ENCODE measurements at regions not wholly inside any gene's neighbourhood (a gene's known extent, or its start where the extent isn't known, plus 50 kb on each side); places are given as distances from the start of the nearest gene placed in this dataset.

DNA sequence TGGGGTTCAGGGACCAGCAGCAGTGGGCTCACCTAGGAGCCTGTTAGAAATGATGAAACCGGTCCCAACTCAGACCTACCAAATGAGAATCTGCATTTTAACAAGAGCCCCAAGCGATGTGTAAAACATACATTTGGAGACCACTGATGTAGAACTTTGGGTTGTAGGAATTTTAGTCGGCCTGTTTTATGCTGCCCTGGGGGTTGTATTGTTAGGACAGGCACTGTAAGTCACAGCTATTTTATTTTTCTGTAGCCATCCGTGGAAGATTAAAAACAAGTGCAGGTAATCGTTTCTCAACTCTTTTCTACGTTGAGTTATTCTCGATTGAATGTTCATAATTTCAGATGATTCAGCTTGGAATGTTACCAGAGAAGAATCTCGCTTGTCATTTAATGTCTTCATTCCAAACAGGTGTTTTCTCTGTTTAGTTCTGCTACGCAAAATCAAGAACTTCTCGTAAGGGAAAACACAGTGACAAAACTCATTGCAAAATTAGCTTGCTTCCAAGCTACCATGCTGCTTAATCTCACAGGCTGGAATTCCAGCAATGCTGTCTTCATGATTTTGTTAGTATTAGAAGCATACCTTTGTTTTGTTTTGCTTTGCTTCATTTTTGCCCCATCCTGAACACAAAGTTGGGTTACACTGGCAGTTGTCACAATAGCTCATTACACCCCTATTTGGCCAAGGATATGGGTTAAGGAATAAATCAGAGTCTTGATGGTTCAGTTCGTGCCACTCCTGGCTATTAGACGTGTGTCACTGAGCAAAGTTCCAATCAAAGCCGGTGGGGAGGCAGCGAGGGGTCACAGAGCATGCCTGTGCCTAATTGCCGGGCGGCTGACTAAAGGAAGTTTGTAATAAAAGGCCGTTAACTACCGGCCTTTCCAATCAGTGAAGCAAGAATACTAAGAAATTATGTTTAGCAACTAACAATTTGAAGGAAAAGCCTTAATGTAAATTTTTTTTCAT, 676.9 kb downstream of the GATA3 start:
- no peak for DNase-seq (ENCODE audit: low read depth in 1 of 2, low spot score in 1 of 2)

DNA sequence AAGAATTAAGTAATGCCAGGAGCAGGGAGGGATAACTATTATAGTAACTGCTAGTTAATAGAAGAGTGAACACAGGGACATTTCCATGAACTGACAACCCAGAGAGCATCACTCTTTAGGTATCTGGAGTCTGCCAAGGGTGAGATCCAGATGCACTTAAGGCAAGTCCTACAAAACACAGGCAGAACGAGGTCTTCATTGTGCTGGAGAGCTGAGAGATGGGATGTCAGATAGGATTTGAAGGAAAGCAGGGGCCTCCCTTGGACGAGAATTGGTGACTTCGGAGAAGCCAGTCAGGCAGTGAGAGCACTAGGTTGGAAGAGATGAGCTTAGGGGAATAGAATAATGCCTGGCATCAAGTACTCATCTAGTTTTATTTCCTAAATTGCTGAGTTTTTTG, 684.5 kb downstream of the GATA3 start:
- no peak for DNase-seq (ENCODE audit: low read depth in 1 of 2, low spot score in 1 of 2)

DNA sequence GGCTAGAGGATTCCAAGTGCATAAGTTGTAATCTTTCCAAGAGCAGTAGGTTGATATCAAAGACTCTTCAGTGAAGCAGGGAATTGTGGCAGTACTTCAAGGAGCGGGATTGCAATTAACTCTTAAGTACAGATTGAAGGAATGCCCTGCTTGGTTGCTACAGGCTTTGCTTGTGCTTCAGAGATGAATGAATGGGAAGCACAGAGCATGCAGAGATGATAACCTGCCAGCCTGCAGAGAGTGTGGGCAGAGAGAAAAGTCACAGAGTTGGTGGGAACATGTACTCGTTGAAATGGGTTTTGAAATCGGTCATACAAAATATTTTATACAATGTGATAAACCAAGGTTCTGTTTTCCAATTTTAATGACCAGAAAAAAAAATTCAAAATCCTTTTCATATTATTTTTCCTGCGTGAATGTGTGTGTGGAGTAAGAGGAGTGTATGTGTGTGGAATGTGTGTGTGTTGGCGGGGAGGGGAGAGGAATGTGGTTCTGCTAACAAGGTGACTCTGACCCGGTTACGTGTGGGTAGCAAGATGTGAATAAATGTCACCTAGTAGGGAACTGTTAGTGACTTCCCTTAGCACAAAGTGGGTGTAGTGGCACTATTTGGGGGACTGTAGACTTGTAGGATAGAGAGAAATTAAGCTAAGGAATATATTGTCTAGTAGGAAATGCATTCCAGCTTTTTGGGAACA, 697.8 kb downstream of the GATA3 start:
- DNase-seq (ENCODE audit: low read depth in 1 of 2, low spot score in 1 of 2): no peak

- no peak for DNase-seq (ENCODE audit: low read depth in 1 of 2, low spot score in 1 of 2)
Measured at GRCh38 chr10:8758029-8758428, 703.5 kb downstream of the GATA3 start.

- DNase-seq (ENCODE audit: low read depth in 1 of 2, low spot score in 1 of 2): no peak
Measured at GRCh38 chr10:8766899-8767298, 712.4 kb downstream of the GATA3 start.

DNA sequence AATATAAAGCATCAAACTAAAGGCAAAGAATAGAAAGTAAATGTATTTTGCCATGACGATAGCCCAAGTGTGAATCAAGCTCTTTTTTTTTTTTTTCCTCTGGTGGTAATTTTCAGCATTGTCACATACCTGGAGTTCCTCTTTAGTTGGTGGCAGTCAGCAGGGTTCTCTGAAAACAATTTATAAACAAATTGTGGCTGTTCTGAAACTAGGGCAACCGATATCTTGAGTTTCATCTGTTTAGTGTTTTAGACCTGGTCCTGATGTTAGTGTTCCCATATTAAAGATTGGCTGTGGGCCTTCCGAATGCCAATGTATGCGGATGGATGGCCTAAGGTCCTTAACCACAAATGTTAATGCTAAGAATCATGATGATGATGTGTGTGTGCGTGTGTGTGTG, 713.1 kb downstream of the GATA3 start:
- no peak for DNase-seq (ENCODE audit: low read depth in 1 of 2, low spot score in 1 of 2)

GRCh38 chr10:8768341-8768740, 713.9 kb downstream of the GATA3 start:
- DNase-seq (ENCODE audit: low read depth in 1 of 2, low spot score in 1 of 2): no peak

GRCh38 chr10:8768852-8769251, 714.4 kb downstream of the GATA3 start:
- no peak for DNase-seq (ENCODE audit: low read depth in 1 of 2, low spot score in 1 of 2)

DNA sequence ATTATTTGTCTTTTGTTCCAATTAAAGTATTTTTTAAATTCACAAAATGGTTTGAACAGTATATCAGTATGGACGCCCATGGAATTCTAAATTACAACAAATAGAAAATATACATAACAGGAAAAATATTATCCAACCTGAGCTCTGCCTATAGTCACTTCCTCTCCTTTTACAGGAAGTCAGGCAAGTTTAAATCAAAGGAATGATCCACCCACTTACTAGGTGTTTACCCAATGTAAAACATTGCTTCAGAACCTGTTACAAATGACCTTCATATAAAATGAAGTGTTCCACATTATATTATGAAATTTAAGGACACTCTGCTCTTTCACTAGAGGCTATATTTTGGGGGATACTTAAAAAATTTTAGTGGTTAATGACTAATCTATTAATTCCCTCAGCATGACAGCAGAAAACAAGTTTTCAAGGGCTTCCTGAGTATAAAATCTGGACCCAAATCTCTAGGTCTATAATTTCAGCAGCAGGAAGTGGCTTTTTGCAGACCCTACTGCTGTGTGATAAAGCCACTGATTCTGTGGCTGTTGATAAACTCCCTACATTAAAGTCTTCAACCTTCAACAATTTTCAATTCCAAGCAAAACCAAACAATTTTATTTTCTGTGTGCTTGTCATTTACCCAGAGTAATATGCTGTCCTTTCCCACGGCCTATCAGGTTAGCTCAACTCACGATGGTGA, 722.6 kb downstream of the GATA3 start:
- DNase-seq (ENCODE audit: low read depth in 1 of 2, low spot score in 1 of 2): no peak

DNA sequence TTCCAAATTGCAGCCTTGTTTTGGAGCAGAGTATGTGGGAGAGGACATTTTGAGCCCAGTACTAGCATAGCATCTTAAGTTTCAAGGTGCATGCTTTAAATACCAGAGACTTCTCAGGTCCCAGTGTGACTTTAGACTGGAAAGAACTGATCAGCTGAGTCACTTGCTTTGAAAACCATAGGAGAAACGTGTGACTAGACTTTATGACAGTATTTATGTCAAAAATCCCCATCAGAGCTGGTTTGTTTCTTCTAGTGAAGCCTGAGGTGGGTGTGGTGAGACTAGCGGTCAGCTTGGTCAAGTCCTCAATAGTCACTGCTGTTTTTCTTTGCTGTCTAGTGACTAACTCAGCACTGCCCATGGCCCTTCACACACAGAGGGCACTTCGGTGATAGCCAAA, 724.2 kb downstream of the GATA3 start:
- DNase-seq (ENCODE audit: low read depth in 1 of 2, low spot score in 1 of 2): no peak

GRCh38 chr10:8787649-8788048, 733.2 kb downstream of the GATA3 start:
- DNase-seq (ENCODE audit: low read depth in 1 of 2, low spot score in 1 of 2): no peak

GRCh38 chr10:8790390-8790789, 735.9 kb downstream of the GATA3 start:
- no peak for DNase-seq (ENCODE audit: low read depth in 1 of 2, low spot score in 1 of 2)

- no peak for DNase-seq (ENCODE audit: low read depth in 1 of 2, low spot score in 1 of 2)
Measured at GRCh38 chr10:8794860-8795259, 740.4 kb downstream of the GATA3 start.

DNA sequence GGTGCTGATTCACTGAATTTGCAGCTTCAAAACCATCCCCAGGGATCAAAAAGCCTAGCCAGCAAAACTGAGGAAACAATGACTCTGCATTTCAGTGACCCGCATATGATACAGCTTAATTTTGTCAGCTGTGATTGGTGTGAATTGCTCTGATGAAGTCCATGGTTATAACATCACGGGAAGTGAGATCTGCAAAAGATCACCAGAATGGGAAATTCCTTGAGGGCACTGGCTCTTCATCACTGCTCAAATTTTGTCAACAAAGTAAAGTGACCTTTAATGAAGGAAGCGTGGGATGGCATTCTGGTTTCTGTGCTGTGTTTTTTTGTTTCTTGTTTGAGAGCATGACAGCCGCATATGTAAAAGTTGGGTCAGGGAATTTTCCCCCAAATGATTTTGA, 745.9 kb downstream of the GATA3 start:
- DNase-seq (ENCODE audit: low read depth in 1 of 2, low spot score in 1 of 2): no peak

DNA sequence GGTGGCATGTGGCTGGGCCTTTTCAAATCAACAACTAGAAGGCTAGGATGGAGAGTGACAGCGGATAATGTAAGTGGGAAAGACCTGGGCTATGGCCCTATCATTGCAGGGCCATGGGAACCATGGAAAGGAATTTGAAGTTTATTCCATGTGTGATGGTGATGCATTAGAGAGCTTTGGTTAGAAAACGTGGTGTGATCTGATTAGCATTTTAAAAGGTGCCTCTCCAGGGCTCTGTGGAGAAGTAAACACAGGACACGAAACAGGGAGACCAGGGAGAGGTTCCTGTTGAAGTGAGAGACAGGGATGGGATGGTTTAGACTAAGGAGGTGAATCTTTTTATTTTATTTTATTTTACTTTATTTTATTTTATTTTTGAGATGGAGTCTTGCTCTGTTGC, 749.5 kb downstream of the GATA3 start:
- DNase-seq (ENCODE audit: low read depth in 1 of 2, low spot score in 1 of 2): no peak

GRCh38 chr10:8810677-8811076, 756.2 kb downstream of the GATA3 start:
- DNase-seq (ENCODE audit: low read depth in 1 of 2, low spot score in 1 of 2): no peak

GRCh38 chr10:8811201-8811600, 756.7 kb downstream of the GATA3 start:
- no peak for DNase-seq (ENCODE audit: low read depth in 1 of 2, low spot score in 1 of 2)

DNA sequence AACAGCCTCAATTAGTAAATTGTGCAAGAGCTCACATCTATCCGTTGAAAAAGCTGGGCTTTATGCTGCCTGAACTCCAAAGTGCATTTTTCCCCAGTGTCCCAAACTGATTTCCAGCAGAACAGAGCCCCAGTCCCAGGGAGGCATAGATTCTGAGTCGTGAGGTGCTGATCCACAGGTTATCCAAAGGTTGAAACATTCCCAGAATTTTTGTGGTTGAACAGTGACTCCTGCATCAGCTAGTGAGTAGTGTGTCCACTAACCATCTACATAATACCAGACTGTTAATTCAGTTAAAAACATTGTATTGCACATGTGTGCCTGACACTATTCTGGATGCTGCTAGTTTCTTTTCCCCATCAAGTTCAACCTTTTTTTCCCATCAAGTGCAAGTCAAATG, 761.5 kb downstream of the GATA3 start:
- DNase-seq (ENCODE audit: low read depth in 1 of 2, low spot score in 1 of 2): no peak

DNA sequence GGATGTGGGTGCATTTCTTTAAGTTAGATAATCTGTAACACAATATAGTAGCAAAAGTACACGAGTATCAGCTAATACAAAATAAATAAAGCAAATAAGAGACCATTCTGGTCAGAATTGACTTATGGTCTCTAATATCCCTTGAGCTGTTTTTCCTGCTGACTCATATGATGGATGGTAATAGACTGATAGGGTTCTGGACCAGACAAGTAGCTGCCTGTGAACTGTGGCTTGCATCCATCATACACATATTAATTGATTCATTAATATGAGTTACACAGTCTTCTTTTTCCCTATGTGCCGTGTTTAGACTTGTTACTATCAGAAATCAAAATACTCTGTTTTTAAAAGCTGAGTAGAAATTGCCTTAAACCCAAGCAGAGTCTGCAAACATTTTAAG, 762.8 kb downstream of the GATA3 start:
- DNase-seq (ENCODE audit: low read depth in 1 of 2, low spot score in 1 of 2): no peak

DNA sequence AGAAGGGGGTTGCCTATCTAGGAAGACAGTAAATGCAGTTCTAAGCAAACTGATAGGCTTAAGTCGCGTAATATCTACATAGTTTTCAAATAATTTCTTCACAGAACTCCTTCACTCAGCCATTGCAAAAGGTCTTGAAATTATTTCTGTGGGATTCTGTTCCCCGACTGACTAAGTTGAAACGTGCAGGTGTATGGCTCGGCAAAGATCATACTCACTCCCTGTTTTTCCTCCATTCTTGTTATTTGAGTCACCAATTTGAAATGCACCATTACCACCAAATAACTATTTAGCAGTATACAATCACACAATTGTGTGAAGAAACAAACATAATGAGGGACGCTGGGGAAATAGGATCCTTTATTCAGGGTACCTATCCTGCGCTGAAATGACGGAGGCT, 771.1 kb downstream of the GATA3 start:
- no peak for DNase-seq (ENCODE audit: low read depth in 1 of 2, low spot score in 1 of 2)

DNA sequence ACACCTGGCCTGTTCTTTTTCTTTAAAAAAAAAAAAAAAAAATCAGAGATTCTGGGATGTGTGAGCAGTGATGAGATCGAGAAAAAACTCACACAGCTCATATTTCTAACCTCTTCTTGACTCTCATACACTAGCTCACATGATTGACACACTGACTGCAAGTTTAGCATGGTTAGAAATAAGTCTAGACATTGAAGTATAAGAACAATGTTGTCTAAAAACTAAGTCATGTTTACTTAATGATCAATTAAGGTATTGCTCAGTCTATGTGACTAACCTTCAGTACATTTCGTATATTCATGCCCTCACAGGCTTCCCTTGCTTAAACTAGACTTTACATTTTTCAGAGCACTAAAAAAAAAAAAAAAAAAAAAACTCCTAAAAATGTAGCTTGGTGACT, 775.1 kb downstream of the GATA3 start:
- no peak for DNase-seq (ENCODE audit: low read depth in 1 of 2, low spot score in 1 of 2)

DNA sequence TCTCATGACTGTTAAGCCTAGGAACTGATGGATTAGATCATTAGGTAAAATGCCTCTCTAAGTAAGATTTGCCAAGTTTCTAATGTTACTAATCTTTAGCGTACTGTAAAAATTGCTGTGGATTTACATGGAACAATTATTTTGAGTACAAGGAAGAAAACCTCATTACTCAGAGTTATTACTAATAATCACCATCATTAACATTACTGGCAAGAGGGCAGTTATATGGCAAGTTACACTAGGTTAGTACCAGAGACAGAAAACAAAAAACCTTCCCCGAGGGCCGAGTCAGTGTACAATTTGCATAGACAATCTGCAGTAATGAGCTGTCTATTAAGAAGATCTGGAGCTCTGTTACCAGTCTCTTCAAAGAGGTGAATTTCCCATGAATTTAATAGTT, 775.6 kb downstream of the GATA3 start:
- DNase-seq (ENCODE audit: low read depth in 1 of 2, low spot score in 1 of 2): no peak
